OCI-LY7 (cell line): ENCODE measurements at regions not wholly inside any gene's neighbourhood (a gene's known extent, or its start where the extent isn't known, plus 50 kb on each side); places are given as distances from the start of the nearest gene placed in this dataset.

Experiments
- EZH2phosphoT487 ChIP-seq: fragments of 200-600 bp; sonication (generic); IDR thresholded peaks from 2 replicates; pipeline ENCODE4 v1.6.1; 2018; ENCODE audit warnings: low read depth, borderline replicate concordance, mild to moderate bottlenecking, mixed run types, antibody characterized with exemption, low read length, moderate library complexity, mixed read lengths
- TF ChIP-seq, protein P1 (sequence below): fragments of 200-600 bp; sonication (generic); conservative IDR thresholded peaks from 2 replicates; pipeline ENCODE4 v1.5.1; 2014; ENCODE audit warnings: mild to moderate bottlenecking, antibody characterized with exemption, low read length, moderate library complexity, mixed read lengths

DNA sequence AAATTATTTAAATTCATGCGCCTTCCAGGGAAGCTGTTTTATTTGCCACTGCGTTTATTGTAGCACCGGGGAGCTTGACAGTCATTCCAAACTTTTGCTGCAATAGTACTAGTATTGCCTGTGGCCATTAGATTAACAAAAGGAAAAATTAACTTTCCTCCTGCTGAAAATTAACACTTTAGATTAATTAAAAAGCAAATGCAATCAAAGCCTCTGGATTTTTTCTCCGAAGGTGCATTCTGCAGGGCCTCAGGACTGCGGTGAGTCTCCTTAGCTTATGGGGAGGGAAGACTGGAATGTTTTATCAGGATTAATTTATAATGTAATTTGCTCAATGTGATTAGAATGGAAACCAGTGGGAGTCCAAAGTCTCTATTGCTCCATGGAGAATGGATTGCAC, 456.4 kb upstream of the CFAP20DC start:
- TF ChIP-seq, protein P1, sequence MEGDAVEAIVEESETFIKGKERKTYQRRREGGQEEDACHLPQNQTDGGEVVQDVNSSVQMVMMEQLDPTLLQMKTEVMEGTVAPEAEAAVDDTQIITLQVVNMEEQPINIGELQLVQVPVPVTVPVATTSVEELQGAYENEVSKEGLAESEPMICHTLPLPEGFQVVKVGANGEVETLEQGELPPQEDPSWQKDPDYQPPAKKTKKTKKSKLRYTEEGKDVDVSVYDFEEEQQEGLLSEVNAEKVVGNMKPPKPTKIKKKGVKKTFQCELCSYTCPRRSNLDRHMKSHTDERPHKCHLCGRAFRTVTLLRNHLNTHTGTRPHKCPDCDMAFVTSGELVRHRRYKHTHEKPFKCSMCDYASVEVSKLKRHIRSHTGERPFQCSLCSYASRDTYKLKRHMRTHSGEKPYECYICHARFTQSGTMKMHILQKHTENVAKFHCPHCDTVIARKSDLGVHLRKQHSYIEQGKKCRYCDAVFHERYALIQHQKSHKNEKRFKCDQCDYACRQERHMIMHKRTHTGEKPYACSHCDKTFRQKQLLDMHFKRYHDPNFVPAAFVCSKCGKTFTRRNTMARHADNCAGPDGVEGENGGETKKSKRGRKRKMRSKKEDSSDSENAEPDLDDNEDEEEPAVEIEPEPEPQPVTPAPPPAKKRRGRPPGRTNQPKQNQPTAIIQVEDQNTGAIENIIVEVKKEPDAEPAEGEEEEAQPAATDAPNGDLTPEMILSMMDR, result no peak
- TF ChIP-seq EZH2phosphoT487, result no peak
